Left renal pelvis (tissue), 4 donors: ENCODE measurements at regions not wholly inside any gene's neighbourhood (a gene's known extent, or its start where the extent isn't known, plus 50 kb on each side); places are given as distances from the start of the nearest gene placed in this dataset.

Experiments
- DNase-seq, 4 donors: peaks; one replicate each; pipeline ENCODE4 v3.0.0-alpha.2; 2013; ENCODE audit warnings: low read depth in 4 of 4, low spot score in 3 of 4

DNA sequence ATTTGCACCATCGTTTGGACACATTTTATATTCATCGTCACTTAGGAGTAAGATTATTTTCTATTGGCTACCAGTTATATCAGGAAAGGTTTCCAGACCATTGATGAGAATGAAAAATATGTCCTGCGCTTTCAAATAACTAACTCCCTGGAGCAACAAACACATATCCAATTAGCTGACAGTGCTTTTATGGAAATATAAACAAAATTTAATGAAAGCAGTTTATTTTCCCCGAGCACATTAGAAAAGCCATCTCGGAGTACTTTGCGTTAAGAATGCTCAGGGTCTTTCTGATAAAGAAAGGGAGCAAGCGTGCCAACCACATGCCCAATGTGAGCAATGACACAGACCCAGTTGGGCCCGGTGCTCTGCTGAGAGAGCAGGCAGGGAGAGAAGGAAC lies 85.1 kb upstream of the ZPBP start:
- DNase-seq, result no peak

DNA sequence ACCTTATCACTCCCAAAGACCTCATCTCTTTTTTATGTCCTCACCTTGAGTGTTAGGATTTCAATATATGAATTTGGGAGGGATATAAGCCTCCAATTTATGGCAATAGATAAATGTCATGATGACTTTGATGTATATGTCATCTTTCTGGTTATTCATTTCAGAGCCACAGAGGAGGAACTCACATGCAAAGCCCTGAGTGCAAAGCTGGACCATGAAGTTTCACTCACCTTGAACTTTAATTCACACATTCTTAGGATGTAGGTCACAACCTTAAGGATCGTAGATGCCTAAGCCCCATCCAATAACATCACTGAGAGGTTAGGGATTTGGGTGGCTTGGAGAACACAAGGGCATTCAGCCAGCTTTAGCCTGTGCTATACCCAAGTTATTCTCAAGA lies 81.9 kb upstream of the ZPBP start:
- DNase-seq, result no peak

DNA sequence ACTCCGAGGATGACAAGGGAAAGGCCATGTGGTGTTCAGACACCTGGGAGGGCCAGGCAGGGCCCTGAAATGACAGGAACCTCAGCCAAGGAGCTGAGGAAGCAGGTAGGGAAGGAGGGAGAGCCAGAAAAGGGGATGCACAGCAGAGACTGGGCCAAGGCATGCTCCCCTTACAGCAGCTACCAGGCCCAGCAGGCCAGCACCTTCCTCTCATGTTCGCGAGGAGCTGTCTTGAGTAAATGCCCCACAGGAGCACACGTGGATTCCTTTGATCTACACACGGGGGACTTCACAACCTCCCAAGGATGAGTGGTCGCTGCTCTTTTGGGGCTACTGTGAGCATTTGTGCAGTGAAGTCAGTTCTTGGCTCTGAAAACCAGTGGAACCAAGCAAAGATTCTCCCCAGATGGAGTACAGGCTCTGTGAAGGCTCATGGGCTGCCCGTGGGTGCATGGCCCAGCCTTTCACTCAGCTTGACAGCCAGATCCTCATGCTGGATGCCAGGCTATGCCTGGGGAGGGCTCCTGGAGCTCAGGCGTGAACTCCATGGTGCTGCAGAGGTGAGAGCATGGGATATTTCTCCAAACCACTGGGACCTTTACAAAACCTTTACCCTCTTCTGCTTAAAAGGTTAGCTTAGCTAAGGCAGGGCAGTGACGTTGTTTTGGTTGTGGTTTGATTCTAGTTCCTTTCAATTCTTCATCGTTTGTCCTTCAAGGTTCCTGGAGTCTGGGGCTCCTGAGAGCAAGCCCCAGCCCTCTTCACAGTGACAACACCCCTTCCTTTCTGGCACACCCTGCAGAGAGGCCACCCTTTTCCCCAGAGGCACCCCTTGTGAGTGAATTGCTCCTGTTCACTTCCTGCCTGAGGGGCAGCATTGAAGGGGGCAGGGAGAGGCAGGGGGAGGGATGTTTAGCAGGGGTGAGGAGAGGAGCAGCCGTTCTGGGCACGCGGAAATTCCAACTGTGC lies 74.2 kb upstream of the ZPBP start:
- DNase-seq, result no peak

DNA sequence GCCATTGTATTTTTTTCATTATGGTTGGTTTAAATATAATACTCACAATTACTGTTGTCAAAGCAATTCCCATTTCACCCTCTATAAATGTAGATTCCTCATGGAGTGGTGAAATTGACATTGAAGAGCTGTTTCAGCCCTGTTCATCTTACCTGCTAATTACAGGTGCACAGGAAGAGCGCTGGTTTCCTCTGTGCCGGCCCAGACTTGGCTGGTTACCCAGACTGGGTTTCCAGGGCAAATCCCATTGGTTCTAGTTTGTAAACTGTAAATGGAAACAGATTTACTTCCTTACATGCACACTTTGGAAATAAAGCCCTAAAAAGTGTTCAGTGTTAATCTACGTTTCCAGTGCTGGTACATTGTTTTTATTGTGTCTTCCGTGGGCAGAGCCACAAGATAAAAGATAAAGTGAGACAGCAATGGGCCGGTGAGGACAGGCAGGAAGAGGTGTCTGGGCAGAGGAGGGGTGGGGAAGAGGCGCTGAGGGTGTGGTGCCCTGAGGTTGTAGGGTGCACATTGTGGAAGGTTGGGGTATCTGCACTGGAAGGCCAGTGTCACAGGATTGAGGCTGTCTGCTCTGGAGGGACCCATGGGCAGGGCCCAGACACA lies 71.6 kb upstream of the ZPBP start:
- no peak for DNase-seq

DNA sequence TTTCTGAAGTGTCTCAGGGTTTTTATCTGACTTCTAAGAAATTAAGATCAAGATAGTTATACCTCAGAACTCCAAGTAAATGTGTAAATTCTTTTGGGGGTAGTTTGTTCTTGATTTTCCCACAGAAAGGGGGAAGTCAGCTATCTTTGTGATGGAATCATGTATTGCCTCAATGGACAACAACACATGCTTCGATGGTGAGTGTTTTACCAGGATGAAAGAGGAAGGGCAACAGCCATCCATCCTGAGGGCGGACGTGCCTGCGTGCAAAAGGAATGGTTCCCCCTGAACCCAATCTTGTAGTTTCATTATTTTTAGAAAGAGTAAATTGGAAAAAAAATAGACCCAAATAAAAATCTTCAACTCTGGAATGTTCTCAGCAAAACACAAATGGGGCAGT lies 67.2 kb upstream of the ZPBP start:
- DNase-seq, result no peak

DNA sequence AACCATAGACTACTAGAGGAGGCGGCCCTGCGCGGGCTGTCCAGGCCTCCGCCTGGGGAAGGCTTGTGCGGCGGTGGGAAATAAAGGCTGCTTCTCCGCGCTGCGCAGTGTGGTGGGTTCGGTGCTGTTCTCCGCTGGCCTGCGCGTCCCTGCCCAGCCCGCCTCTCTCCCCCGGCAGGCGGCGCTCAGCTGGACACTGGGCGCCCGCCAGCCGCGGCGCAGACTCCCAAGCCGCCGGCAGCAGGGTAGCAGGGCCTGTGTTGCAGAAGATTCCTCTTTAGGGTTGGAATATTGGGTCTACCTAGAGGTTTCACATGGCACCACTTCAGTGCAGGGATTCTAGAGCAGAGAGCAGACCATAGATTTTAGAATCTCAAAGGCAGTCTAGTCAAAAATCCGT lies 66.1 kb upstream of the ZPBP start:
- DNase-seq, result no peak

DNA sequence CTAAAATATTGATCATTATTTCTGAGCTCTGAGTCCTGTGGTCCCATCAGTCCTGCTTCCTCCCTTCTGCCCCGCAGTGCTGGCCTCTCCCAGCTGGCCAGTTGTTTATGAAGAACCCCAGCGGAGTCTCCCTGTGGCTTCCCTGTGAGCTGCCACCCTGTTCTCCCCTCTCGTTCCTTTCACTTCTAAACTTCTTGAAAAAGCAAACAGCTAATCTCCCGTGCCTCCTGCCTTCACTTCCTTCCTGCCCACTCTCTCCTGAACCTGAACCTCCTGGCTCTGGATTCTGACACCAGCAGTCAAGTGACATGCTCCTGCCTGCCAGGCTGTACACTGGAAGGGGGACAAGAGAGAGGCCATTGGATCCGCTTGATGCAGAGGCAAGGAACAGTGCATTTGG lies 63.7 kb upstream of the ZPBP start:
- no peak for DNase-seq

DNA sequence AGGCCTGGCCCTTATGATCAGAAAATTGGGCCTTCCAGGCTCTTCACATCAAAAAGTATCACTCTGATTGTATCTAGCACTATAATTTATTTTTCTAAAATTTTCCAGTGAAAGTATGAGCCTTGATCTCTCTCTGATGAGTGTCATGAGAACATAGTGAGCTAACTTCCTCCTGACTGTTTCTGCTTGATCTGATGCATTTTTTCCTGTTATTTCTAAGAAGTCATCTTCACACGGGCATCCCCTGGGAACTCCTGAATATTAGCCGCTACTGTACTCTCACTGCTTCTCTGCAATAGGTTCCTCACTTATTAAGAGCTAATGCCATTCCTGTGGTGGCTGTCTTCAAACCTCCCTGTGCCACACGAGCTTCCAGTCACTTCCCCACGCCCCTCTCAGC lies 63.1 kb upstream of the ZPBP start:
- DNase-seq, result no peak

DNA sequence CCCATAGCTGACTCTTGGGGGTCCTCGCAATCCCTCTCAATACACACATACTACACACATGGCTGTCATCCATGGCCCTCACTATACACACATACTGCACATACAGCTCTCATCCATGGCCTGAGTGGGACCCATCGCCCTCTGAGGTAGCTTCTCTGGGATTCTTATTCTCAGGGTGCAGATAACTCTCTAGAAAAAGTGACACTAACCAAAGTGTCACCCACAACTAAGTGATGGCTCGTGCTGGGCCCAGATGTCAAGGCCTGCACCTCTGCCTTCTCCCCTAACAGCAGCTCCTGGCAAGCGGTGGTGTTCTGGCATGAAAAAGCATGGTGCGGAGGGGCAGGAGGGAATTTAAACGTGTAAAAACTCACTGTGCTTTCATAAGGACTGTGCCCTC lies 62.7 kb upstream of the ZPBP start:
- DNase-seq, result no peak

DNA sequence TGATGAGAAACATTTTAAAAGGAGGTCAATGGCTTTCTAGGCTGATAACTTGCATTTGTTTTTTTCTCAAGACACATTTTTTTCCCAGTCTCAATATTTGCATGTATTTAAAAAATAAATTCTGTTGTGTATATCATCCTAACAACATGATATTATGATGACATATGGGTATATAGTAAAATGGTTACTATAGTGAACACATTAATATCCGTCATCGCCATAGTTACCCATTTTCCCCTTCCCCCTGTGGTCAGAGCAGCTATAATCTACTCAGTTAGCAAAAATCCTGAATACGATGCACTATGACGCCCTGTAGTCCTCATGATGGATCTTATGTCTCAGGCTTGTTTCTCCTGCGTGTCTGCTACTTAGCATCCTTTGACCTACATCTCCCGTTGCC lies 60.9 kb upstream of the ZPBP start:
- DNase-seq, result no peak

DNA sequence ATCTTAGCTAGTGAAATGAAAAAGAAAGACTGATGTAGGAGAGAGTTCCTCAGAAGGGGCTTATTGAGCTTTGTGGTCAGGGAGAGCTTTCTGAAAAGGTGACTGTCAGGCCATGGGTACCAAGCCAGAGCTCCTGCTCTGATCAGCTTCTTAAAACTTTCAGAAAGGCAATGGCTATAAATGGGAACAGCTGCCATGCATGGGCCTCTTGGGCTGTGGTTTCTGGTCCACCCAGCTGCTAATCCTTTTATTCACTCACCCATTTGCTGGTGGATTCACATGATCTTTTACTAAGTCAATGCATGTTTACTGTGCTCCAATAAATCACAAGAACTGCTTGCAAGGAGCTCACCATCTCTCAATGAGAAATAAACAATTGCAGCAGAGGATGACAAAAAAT lies 60.1 kb upstream of the ZPBP start:
- DNase-seq, result no peak

DNA sequence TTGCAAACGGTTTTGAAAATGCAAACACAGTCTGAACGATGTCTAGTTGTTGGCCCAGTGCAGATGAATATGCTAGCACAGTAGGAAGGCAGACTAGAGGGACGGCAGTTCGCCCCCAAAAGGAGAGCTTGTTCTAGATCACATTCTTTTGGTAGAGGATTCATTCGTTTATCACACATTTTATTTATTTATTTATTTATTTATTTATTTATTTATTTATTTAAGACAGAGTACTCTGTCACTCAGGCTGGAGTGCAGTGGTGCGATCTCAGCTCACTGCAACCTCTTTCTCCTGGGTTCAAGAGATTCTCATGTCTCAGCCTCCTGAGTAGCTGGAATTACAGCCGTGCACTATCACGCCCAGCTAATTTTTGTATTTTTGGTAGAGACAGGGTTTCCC lies 59.4 kb upstream of the ZPBP start:
- no peak for DNase-seq

DNA sequence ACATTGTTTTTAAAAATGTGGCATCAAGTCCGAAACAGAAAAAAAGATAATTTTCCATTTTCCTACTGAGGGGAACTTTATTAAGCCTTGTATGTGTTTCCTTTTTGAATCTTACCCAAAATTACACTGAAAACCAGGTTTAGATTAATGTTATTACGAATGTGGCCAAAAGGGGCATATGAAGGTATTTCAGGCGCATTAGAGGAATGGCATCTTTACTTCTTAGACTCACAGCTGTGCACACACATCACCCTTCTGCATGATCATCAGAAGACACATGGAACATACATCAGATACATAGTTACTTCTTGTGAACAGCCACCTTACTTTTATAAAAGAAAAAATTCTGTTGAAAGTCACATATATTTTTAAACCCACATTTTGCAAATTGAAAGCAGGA lies 58.6 kb upstream of the ZPBP start:
- DNase-seq, result no peak

DNA sequence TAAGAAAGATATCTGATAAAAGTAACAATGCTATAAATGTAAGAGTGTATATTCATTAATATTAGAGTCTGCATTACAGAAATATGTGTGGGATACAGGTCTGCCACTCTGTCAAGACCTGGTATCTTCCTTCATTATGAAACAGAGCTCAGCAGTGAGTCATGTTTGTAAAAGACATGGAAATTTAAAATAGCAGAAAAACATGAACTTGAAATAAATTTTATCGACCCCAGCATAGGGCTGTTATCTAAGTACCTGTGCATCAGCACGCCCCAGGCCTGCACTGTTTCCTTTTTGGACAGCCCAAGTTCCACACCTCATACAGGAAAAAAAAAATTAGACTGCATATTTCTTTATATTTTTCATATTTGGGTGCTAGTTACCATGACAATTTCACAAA lies 58.0 kb upstream of the ZPBP start:
- no peak for DNase-seq

DNA sequence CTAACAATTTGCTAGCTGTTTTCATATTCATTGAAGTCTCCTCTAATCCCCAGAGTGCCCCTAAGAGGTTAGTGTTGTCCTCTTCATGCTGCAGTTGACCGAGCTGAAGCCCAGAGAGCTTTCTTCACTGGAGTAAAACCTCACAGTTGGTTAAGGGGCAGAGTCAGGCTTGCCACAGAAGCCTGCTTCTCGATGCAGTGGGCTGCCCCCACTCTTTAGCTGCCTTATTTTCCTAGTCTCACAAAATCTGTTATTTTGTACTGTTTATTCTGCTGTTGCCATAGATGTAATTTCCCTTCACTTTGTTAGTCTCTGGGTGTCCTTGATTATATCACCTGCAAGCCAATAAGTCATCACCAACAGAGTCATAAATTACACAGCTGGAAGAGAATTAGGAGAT lies 56.3 kb upstream of the ZPBP start:
- DNase-seq, result no peak

DNA sequence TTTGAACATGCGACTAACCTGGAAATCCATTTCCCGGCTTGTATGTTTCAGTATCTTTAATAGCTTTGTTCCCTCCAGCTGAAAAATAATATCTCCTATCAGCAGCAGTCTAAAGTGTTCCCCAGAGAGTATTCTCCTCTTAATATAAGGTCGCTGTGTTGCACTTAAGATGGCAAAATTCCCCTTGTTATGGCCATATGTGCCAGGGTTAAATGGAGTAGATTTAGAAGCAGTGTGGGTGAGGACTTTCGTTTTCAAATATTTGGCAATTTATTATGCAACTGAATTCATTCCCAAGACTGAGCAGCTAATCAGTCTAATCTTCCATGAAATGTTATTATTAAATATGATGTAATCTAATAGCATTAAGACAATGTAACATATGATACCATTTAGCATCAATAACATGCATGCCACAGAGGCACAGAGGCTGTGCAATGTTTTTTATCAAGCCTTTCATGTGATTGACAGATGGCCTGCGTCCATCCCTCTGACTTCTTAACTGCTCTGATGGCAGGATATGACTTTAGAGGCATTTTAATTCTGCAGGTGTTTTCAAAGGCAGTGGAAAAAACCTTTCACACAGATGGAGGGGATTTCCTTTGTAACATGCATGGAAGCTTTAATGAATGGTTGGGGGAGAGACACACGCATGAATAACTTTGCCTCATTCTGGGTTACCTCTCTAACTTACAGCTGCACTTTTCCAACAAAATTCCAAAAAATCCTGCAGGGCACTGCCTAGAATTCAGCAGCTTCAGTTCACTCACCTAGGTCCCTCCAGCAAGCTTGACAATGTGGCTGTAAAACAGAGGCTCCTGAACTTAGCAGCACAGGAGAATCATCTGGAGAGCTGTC lies 55.1 kb upstream of the ZPBP start:
- peak in 1 of 4 donors; percentile 19 for DNase-seq

DNA sequence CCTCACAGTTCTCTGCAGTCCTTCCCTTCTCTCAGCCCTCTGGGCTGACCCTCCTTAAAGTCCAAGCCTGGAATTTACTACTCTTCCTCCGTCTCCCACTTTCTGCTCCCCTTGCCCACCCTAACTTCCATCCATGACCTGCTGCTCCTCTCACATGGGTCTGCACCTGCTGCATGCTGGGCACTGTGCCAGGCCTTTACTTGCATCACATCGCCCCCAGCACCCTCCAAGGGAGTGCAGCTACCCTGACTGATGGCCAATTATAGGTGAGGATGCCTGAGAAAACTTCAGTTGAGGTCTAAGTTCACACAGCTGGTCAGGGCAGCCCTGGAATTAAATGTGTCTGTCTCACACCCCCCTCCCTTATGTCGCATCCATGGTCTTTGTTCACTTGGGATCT lies 53.6 kb upstream of the ZPBP start:
- DNase-seq, result no peak

DNA sequence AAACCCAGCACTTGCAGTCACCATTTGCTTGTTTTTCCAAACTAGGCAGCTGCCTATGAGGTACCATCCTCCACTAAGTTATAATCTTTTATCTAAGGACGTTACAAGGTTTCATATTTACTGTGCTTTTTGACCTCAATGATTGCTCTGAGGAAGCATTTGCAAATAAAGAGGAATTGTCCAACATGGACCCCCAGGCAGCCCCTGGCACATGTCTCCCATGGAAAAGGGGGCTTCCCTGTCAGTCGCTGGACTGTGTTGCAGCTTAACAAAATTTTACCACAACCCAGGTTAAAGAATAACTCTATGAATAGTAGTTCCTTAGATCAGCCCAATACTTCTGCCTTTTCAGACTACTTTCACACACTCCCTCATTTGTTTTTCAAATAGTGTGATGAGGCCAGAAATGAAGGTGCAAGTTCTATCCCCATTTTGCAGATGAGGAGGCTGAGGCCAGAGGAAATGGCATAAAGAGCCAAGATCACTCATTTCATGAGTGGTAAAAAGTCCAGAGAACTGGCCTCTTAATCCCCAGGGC lies 52.8 kb upstream of the ZPBP start:
- no peak for DNase-seq

DNA sequence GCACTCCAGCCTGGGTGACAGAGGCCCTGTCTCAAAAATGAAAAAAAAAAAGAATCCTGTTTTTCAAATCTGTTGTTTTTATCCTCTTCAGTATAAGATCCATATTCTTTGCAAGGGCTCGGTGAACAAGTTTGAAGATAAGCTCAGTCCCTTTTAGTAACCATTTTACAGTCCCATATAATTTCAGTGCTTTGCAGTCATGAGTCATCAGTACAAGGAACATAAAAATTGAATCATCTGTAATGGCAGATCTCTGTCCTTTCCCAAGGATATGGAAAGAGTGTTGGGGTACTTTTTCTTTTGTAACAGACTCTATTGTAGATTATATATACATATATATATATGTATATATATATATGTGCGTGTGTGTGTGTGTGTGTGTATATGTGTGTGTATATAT lies 52.2 kb upstream of the ZPBP start:
- DNase-seq, result no peak
